ENCODE measurements at regions not wholly inside any gene's neighbourhood (a gene's known extent, or its start where the extent isn't known, plus 50 kb on each side); places are given as distances from the start of the nearest gene placed in this dataset.
"Not testable (repeated sequence)": the region's sequence is repeated elsewhere in the genome, so short reads cannot be mapped to it uniquely, and the experiment has no call there.

GRCh38 chr12:74264692-74265091 is 272.9 kb upstream of the ATXN7L3B start:
- Histone ChIP-seq H3K9ac (ENCODE audit: low read length) (no peak overlapping the region), H3K4me1 (ENCODE audit: control insufficient read depth in 2 of 2, insufficient read depth in 2 of 2, low read length in 2 of 2) (no peaks in the 10 kb centered on the region), H3K27ac (ENCODE audit: low read length in 2 of 2) (no peak overlapping the region), H2AFZ (ENCODE audit: insufficient read depth, low read depth, low read length, poor library complexity, severe bottlenecking) (no peak overlapping the region), H3K4me2 (replicated peaks; ENCODE audit: low read depth, low read length, poor library complexity, severe bottlenecking) (no peak overlapping the region), H3K79me2 (ENCODE audit: control insufficient read depth, insufficient read depth, low read length) (no peaks in the 10 kb centered on the region), H4K20me1 (ENCODE audit: control insufficient read depth, insufficient read depth, low read length, poor library complexity, severe bottlenecking) (no peaks in the 10 kb centered on the region), H3K36me3 (replicated peaks in 1 of 2; ENCODE audit: control extremely low read depth in 1 of 2, control insufficient read depth in 1 of 2, extremely low read depth in 1 of 2, insufficient read depth in 2 of 2, low read length in 1 of 2) (no peaks in the 10 kb centered on the region), H3K4me3 (ENCODE audit: control extremely low read depth in 1 of 5, extremely low read depth in 1 of 5, insufficient read depth in 1 of 5, low read depth in 2 of 5, low read length in 4 of 5) (no peak overlapping the region), H3K27me3 (replicated peaks in 1 of 4; ENCODE audit: control extremely low read depth in 1 of 4, control insufficient read depth in 3 of 4, insufficient read depth in 4 of 4, low read length in 3 of 4) (no peaks in the 10 kb centered on the region), H3K9me3 (ENCODE audit: control extremely low read depth in 1 of 3, control insufficient read depth in 2 of 3, insufficient read depth in 1 of 3, low read length in 2 of 3) (peaks cover 0 to 10% (median 0%) of the 10 kb centered on the region in 3 donors)
- WGBS (ENCODE audit: insufficient coverage) = 93% methylated on average over 15 of the region's 15 CpGs
- Mint-ChIP-seq H3K4me1 (no peaks in the 10 kb centered on the region), H3K27ac (no peak overlapping the region), H3K9me3 (ENCODE audit: insufficient read depth) (peaks cover 2% of the 10 kb centered on the region), H3K27me3 (no peaks in the 10 kb centered on the region), H3K4me3 (no peak overlapping the region)
- ATAC-seq (ENCODE audit: low read depth) = no peak
- CTCF ChIA-PET = no interaction called here
- TF ChIP-seq, protein P1, sequence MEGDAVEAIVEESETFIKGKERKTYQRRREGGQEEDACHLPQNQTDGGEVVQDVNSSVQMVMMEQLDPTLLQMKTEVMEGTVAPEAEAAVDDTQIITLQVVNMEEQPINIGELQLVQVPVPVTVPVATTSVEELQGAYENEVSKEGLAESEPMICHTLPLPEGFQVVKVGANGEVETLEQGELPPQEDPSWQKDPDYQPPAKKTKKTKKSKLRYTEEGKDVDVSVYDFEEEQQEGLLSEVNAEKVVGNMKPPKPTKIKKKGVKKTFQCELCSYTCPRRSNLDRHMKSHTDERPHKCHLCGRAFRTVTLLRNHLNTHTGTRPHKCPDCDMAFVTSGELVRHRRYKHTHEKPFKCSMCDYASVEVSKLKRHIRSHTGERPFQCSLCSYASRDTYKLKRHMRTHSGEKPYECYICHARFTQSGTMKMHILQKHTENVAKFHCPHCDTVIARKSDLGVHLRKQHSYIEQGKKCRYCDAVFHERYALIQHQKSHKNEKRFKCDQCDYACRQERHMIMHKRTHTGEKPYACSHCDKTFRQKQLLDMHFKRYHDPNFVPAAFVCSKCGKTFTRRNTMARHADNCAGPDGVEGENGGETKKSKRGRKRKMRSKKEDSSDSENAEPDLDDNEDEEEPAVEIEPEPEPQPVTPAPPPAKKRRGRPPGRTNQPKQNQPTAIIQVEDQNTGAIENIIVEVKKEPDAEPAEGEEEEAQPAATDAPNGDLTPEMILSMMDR (IDR thresholded peaks at IDR 0.05) = no peak
- TF ChIP-seq EZH2 (IDR thresholded peaks at IDR 0.05; ENCODE audit: borderline replicate concordance, insufficient read depth, low read depth, low read length, poor library complexity, severe bottlenecking) = no peak
- DNase-seq = no peak
- intact Hi-C loops (cut with micrococcal nuclease) = no loop called here
- POLR2A ChIA-PET = no interaction called here

- H3K9ac ChIP-seq (ENCODE audit: low read length); CTCF ChIA-PET; H3K9me3 ChIP-seq (ENCODE audit: control extremely low read depth in 1 of 3, control insufficient read depth in 2 of 3, insufficient read depth in 1 of 3, low read length in 2 of 3); H3K27ac ChIP-seq (ENCODE audit: low read length in 2 of 2); H2AFZ ChIP-seq (ENCODE audit: insufficient read depth, low read depth, low read length, poor library complexity, severe bottlenecking); H3K27me3 ChIP-seq (replicated peaks in 1 of 4; ENCODE audit: control extremely low read depth in 1 of 4, control insufficient read depth in 3 of 4, insufficient read depth in 4 of 4, low read length in 3 of 4); H3K4me1 Mint-ChIP-seq; POLR2A ChIA-PET; H3K4me3 ChIP-seq (ENCODE audit: control extremely low read depth in 1 of 5, extremely low read depth in 1 of 5, insufficient read depth in 1 of 5, low read depth in 2 of 5, low read length in 4 of 5); ATAC-seq (ENCODE audit: low read depth); H3K9me3 Mint-ChIP-seq (ENCODE audit: insufficient read depth); H3K4me3 Mint-ChIP-seq; H3K36me3 ChIP-seq (replicated peaks in 1 of 2; ENCODE audit: control extremely low read depth in 1 of 2, control insufficient read depth in 1 of 2, extremely low read depth in 1 of 2, insufficient read depth in 2 of 2, low read length in 1 of 2); H3K27me3 Mint-ChIP-seq; H3K27ac Mint-ChIP-seq; H3K79me2 ChIP-seq (ENCODE audit: control insufficient read depth, insufficient read depth, low read length); H4K20me1 ChIP-seq (ENCODE audit: control insufficient read depth, insufficient read depth, low read length, poor library complexity, severe bottlenecking); H3K4me1 ChIP-seq (ENCODE audit: control insufficient read depth in 2 of 2, insufficient read depth in 2 of 2, low read length in 2 of 2); H3K4me2 ChIP-seq (replicated peaks; ENCODE audit: low read depth, low read length, poor library complexity, severe bottlenecking); DNase-seq; intact Hi-C loops (cut with micrococcal nuclease): not testable (repeated sequence)
- 96% methylated on average over 4 of the region's 8 CpGs for WGBS (ENCODE audit: insufficient coverage)
Observed at GRCh38 chr12:74269355-74269754, 268.3 kb upstream of the ATXN7L3B start.

Data from B cell (primary cell).